GM23338 (cell line): ENCODE measurements at regions not wholly inside any gene's neighbourhood (a gene's known extent, or its start where the extent isn't known, plus 50 kb on each side); places are given as distances from the start of the nearest gene placed in this dataset.

Experiments used
- ATAC-seq: fragments of 200-7000 bp; cut with Tn5 transposase; 3 replicates; pipeline ENCODE4 v1.9.1; 2020
- DNase-seq: peaks from one replicate; pipeline ENCODE4 v3.0.0-alpha.2; 2015; ENCODE audit warnings: low spot score
- H2AFZ ChIP-seq: fragments of 200-600 bp; sonication (generic); 2 replicates; pipeline ENCODE4 v1.8.0; 2016; ENCODE audit warnings: antibody characterized with exemption, mild to moderate bottlenecking, moderate library complexity
- H3F3A ChIP-seq: fragments of 200-600 bp; sonication (generic); replicated peaks from 2 replicates; pipeline ENCODE4 v1.8.0; 2017; ENCODE audit warnings: antibody characterized with exemption, mixed run types, low read depth
- H3K27ac ChIP-seq: fragments of 200-600 bp; sonication (generic); 2 replicates; pipeline ENCODE4 v1.6.1; 2016; ENCODE audit warnings: low read depth
- H3K27me3 ChIP-seq: fragments of 200-600 bp; sonication (generic); 2 replicates; pipeline ENCODE4 v1.8.0; 2016; ENCODE audit warnings: mild to moderate bottlenecking, mixed run types, moderate library complexity; ENCODE audit not compliant: insufficient read depth
- H3K36me3 ChIP-seq: fragments of 200-600 bp; sonication (generic); 2 replicates; pipeline ENCODE4 v1.8.0; 2016; ENCODE audit warnings: mild to moderate bottlenecking; ENCODE audit not compliant: insufficient read depth
- H3K4me1 ChIP-seq: fragments of 200-600 bp; sonication (generic); 2 replicates; pipeline ENCODE4 v1.8.0; 2016; ENCODE audit warnings: mild to moderate bottlenecking, moderate library complexity; ENCODE audit not compliant: insufficient read depth
- H3K4me2 ChIP-seq: fragments of 200-600 bp; sonication (generic); 2 replicates; pipeline ENCODE4 v1.7.1; 2017; ENCODE audit warnings: mixed run types
- H3K4me3 ChIP-seq: fragments of 200-600 bp; sonication (generic); 2 replicates; pipeline ENCODE4 v1.6.1; 2016; ENCODE audit warnings: mixed run types
- H3K79me2 ChIP-seq: fragments of 200-600 bp; sonication (generic); replicated peaks from 2 replicates; pipeline ENCODE4 v1.8.0; 2017; ENCODE audit warnings: mild to moderate bottlenecking; ENCODE audit not compliant: insufficient read depth
- H3K9me2 ChIP-seq: fragments of 200-600 bp; sonication (generic); 2 replicates; pipeline ENCODE4 v1.8.0; 2017; ENCODE audit not compliant: insufficient read depth
- H4K20me1 ChIP-seq: fragments of 200-600 bp; sonication (generic); replicated peaks from 2 replicates; pipeline ENCODE4 v1.8.0; 2017; ENCODE audit warnings: mild to moderate bottlenecking; ENCODE audit not compliant: insufficient read depth
- H3K27ac Mint-ChIP-seq: 2 replicates; pipeline ENCODE4 v1.8.0; 2020; ENCODE audit warnings: inconsistent platforms, mild to moderate bottlenecking, moderate library complexity, mixed read lengths
- H3K27me3 Mint-ChIP-seq: 3 replicates; pipeline ENCODE4 v1.8.0; 2022; ENCODE audit warnings: low read depth, mild to moderate bottlenecking, moderate library complexity, mixed read lengths, inconsistent platforms; ENCODE audit not compliant: insufficient read depth, poor library complexity
- H3K36me3 Mint-ChIP-seq: 3 replicates; pipeline ENCODE4 v1.8.0; 2021; ENCODE audit warnings: low read depth, mild to moderate bottlenecking, inconsistent platforms, moderate library complexity, mixed read lengths
- H3K4me1 Mint-ChIP-seq: 3 replicates; pipeline ENCODE4 v1.8.0; 2020; ENCODE audit warnings: mild to moderate bottlenecking, inconsistent platforms, mixed read lengths
- H3K4me3 Mint-ChIP-seq: 3 replicates; pipeline ENCODE4 v1.8.0; 2021; ENCODE audit warnings: moderate library complexity, mild to moderate bottlenecking, inconsistent platforms, mixed read lengths
- H3K9me3 Mint-ChIP-seq: 3 replicates; pipeline ENCODE4 v1.8.0; 2020; ENCODE audit warnings: moderate library complexity, mild to moderate bottlenecking, inconsistent platforms, mixed read lengths
- EZH2phosphoT487 ChIP-seq: fragments of 200-600 bp; sonication (generic); IDR thresholded peaks from one replicate; pipeline ENCODE4 v1.8.1; 2018; ENCODE audit warnings: antibody characterized with exemption; ENCODE audit not compliant: unreplicated experiment
- JUNB ChIP-seq: IDR thresholded peaks from one replicate; pipeline ENCODE4 v1.6.1; 2016; ENCODE audit warnings: antibody characterized with exemption; ENCODE audit not compliant: unreplicated experiment
- NANOG ChIP-seq: IDR thresholded peaks from 2 replicates; pipeline ENCODE4 v1.6.1; 2016; ENCODE audit warnings: antibody characterized with exemption, borderline replicate concordance
- POLR2AphosphoS5 ChIP-seq: IDR thresholded peaks from 2 replicates; pipeline ENCODE4 v1.6.1; 2016; ENCODE audit warnings: antibody characterized with exemption, low read depth
- TF ChIP-seq, protein P1 (sequence below): fragments of 250-450 bp; sonication (Bioruptor Pico); IDR thresholded peaks from 2 replicates; pipeline ENCODE4 v1.5.0; 2020; ENCODE audit warnings: mild to moderate bottlenecking, moderate library complexity
- TF ChIP-seq, protein P2 (sequence below): IDR thresholded peaks from 2 replicates; pipeline ENCODE4 v1.6.1; 2016; ENCODE audit warnings: antibody characterized with exemption
- TF ChIP-seq, protein P3 (sequence below): IDR thresholded peaks from one replicate; pipeline ENCODE4 v1.6.1; 2018; ENCODE audit warnings: antibody characterized with exemption; ENCODE audit not compliant: unreplicated experiment

DNA sequence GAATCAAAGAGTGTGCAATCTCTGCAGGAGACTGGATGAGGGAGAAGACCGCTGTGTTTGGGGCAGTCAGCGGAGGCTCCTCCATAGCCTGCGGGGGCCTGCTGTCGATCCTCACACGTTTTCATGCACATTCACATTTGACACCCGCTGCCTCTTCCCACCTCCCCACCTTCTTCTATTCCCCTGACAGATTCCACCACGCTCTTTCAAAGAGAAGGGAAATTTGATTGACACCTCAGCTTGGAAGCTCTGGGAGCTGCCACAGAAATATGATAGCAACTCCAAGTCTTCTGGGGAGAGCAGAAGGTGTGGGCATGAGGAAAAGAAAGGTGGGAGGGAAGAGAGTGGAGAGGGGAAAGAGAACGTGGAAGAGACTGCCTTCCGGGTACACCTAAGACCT, 87.5 kb downstream of the BOD1L2 start:
- Histone ChIP-seq H3K27ac (no peak overlapping the region), H3K9me2 (0 out of 2 replicates have a peak, but pooled peaks cover 5% of the 10 kb centered on the region), H3K79me2 (no peaks in the 10 kb centered on the region), H3K36me3 (no peaks in the 10 kb centered on the region), H2AFZ (no peak overlapping the region), H3F3A (no peaks in the 10 kb centered on the region), H3K27me3 (no peaks in the 10 kb centered on the region), H4K20me1 (no peaks in the 10 kb centered on the region), H3K4me1 (peaks cover 4% of the 10 kb centered on the region; the same call in 1 of the 2 replicates), H3K4me2 (no peak overlapping the region), H3K4me3 (no peak overlapping the region)
- TF ChIP-seq, protein P1, sequence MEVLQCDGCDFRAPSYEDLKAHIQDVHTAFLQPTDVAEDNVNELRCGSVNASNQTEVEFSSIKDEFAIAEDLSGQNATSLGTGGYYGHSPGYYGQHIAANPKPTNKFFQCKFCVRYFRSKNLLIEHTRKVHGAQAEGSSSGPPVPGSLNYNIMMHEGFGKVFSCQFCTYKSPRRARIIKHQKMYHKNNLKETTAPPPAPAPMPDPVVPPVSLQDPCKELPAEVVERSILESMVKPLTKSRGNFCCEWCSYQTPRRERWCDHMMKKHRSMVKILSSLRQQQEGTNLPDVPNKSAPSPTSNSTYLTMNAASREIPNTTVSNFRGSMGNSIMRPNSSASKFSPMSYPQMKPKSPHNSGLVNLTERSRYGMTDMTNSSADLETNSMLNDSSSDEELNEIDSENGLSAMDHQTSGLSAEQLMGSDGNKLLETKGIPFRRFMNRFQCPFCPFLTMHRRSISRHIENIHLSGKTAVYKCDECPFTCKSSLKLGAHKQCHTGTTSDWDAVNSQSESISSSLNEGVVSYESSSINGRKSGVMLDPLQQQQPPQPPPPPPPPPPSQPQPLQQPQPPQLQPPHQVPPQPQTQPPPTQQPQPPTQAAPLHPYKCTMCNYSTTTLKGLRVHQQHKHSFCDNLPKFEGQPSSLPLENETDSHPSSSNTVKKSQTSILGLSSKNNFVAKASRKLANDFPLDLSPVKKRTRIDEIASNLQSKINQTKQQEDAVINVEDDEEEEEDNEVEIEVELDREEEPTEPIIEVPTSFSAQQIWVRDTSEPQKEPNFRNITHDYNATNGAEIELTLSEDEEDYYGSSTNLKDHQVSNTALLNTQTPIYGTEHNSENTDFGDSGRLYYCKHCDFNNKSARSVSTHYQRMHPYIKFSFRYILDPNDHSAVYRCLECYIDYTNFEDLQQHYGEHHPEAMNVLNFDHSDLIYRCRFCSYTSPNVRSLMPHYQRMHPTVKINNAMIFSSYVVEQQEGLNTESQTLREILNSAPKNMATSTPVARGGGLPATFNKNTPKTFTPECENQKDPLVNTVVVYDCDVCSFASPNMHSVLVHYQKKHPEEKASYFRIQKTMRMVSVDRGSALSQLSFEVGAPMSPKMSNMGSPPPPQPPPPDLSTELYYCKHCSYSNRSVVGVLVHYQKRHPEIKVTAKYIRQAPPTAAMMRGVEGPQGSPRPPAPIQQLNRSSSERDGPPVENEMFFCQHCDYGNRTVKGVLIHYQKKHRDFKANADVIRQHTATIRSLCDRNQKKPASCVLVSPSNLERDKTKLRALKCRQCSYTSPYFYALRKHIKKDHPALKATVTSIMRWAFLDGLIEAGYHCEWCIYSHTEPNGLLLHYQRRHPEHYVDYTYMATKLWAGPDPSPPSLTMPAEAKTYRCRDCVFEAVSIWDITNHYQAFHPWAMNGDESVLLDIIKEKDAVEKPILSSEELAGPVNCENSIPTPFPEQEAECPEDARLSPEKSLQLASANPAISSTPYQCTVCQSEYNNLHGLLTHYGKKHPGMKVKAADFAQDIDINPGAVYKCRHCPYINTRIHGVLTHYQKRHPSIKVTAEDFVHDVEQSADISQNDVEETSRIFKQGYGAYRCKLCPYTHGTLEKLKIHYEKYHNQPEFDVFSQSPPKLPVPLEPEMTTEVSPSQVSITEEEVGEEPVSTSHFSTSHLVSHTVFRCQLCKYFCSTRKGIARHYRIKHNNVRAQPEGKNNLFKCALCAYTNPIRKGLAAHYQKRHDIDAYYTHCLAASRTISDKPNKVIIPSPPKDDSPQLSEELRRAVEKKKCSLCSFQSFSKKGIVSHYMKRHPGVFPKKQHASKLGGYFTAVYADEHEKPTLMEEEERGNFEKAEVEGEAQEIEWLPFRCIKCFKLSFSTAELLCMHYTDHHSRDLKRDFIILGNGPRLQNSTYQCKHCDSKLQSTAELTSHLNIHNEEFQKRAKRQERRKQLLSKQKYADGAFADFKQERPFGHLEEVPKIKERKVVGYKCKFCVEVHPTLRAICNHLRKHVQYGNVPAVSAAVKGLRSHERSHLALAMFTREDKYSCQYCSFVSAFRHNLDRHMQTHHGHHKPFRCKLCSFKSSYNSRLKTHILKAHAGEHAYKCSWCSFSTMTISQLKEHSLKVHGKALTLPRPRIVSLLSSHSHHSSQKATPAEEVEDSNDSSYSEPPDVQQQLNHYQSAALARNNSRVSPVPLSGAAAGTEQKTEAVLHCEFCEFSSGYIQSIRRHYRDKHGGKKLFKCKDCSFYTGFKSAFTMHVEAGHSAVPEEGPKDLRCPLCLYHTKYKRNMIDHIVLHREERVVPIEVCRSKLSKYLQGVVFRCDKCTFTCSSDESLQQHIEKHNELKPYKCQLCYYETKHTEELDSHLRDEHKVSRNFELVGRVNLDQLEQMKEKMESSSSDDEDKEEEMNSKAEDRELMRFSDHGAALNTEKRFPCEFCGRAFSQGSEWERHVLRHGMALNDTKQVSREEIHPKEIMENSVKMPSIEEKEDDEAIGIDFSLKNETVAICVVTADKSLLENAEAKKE (CRISPR knock-in tag): no peak
- TF ChIP-seq POLR2AphosphoS5 (no peak), EZH2phosphoT487 (no peak), JUNB (no peak), NANOG (no peak)
- TF ChIP-seq, protein P2, sequence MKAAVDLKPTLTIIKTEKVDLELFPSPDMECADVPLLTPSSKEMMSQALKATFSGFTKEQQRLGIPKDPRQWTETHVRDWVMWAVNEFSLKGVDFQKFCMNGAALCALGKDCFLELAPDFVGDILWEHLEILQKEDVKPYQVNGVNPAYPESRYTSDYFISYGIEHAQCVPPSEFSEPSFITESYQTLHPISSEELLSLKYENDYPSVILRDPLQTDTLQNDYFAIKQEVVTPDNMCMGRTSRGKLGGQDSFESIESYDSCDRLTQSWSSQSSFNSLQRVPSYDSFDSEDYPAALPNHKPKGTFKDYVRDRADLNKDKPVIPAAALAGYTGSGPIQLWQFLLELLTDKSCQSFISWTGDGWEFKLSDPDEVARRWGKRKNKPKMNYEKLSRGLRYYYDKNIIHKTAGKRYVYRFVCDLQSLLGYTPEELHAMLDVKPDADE: no peak
- TF ChIP-seq, protein P3, sequence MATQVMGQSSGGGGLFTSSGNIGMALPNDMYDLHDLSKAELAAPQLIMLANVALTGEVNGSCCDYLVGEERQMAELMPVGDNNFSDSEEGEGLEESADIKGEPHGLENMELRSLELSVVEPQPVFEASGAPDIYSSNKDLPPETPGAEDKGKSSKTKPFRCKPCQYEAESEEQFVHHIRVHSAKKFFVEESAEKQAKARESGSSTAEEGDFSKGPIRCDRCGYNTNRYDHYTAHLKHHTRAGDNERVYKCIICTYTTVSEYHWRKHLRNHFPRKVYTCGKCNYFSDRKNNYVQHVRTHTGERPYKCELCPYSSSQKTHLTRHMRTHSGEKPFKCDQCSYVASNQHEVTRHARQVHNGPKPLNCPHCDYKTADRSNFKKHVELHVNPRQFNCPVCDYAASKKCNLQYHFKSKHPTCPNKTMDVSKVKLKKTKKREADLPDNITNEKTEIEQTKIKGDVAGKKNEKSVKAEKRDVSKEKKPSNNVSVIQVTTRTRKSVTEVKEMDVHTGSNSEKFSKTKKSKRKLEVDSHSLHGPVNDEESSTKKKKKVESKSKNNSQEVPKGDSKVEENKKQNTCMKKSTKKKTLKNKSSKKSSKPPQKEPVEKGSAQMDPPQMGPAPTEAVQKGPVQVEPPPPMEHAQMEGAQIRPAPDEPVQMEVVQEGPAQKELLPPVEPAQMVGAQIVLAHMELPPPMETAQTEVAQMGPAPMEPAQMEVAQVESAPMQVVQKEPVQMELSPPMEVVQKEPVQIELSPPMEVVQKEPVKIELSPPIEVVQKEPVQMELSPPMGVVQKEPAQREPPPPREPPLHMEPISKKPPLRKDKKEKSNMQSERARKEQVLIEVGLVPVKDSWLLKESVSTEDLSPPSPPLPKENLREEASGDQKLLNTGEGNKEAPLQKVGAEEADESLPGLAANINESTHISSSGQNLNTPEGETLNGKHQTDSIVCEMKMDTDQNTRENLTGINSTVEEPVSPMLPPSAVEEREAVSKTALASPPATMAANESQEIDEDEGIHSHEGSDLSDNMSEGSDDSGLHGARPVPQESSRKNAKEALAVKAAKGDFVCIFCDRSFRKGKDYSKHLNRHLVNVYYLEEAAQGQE: no peak
- no peak overlapping the region for H3K4me3 Mint-ChIP-seq
- ATAC-seq (no peak), DNase-seq (no peak)
- H3K9me3 Mint-ChIP-seq: no peaks in the 10 kb centered on the region
- H3K36me3 Mint-ChIP-seq: no peaks in the 10 kb centered on the region; the same call in 2 of the 3 replicates
- H3K4me1 Mint-ChIP-seq: peaks cover 10% of the 10 kb centered on the region; the same call in 2 of the 3 replicates
- H3K27me3 Mint-ChIP-seq: peaks cover 2% of the 10 kb centered on the region
- H3K27ac Mint-ChIP-seq: no peak overlapping the region
